ENCODE measurements at regions not wholly inside any gene's neighbourhood (a gene's known extent, or its start where the extent isn't known, plus 50 kb on each side); places are given as distances from the start of the nearest gene placed in this dataset.

GRCh38 chr2:66301022-66301766 lies 133.7 kb upstream of the MEIS1 start:
- Mint-ChIP-seq H3K36me3 (ENCODE audit: low read depth) (no peaks in the 10 kb centered on the region), H3K4me3 (no peak overlapping the region), H3K27me3 (no peaks in the 10 kb centered on the region), H3K4me1 (no peaks in the 10 kb centered on the region), H3K27ac (no peak overlapping the region), H3K9me3 (no peaks in the 10 kb centered on the region)
- ChIA-PET CTCF (interaction anchor here (0.6 kb wide), 2 partner anchors 16 to 25 kb away, joined by 3 to 4 read pairs; no protein-coding TSS in a partner anchor), POLR2A (no interaction called here)
- DNase-seq: no peak

GRCh38 chr2:66283787-66284186 lies 151.1 kb upstream of the MEIS1 start:
- Mint-ChIP-seq H3K27ac (no peak overlapping the region), H3K27me3 (no peaks in the 10 kb centered on the region), H3K9me3 (no peaks in the 10 kb centered on the region), H3K4me3 (no peak overlapping the region), H3K4me1 (no peaks in the 10 kb centered on the region), H3K36me3 (ENCODE audit: low read depth) (no peaks in the 10 kb centered on the region)
- ChIA-PET POLR2A (no interaction called here), CTCF (no interaction called here)
- no peak for DNase-seq

- no peaks in the 10 kb centered on the region for H3K4me1 Mint-ChIP-seq
- H3K9me3 Mint-ChIP-seq: no peaks in the 10 kb centered on the region
- H3K27me3 Mint-ChIP-seq: no peaks in the 10 kb centered on the region
- ChIA-PET POLR2A (no interaction called here), CTCF (no interaction called here)
- H3K27ac Mint-ChIP-seq: no peak overlapping the region
- H3K4me3 Mint-ChIP-seq: no peak overlapping the region
- H3K36me3 Mint-ChIP-seq (ENCODE audit: low read depth): no peaks in the 10 kb centered on the region
- no peak for DNase-seq
Measured at GRCh38 chr2:66281980-66282379, 152.9 kb upstream of the MEIS1 start.

- Mint-ChIP-seq H3K4me3 (no peak overlapping the region), H3K4me1 (no peaks in the 10 kb centered on the region), H3K9me3 (no peaks in the 10 kb centered on the region), H3K36me3 (ENCODE audit: low read depth) (no peaks in the 10 kb centered on the region), H3K27ac (no peak overlapping the region), H3K27me3 (no peaks in the 10 kb centered on the region)
- CTCF ChIA-PET: no interaction called here
- no peak for DNase-seq
- POLR2A ChIA-PET: no interaction called here
Measured at GRCh38 chr2:66279024-66279423, 155.9 kb upstream of the MEIS1 start.

GRCh38 chr2:66275984-66276383 lies 158.9 kb upstream of the MEIS1 start:
- Mint-ChIP-seq H3K4me3 (no peak overlapping the region), H3K27me3 (no peaks in the 10 kb centered on the region), H3K27ac (no peak overlapping the region), H3K36me3 (ENCODE audit: low read depth) (no peaks in the 10 kb centered on the region), H3K9me3 (no peaks in the 10 kb centered on the region), H3K4me1 (no peaks in the 10 kb centered on the region)
- no peak for DNase-seq
- CTCF ChIA-PET: interaction anchor here (0.6 kb wide), 1 partner anchor 26 kb away, joined by 4 read pairs; no protein-coding TSS in a partner anchor
- POLR2A ChIA-PET: no interaction called here

- H3K4me1 Mint-ChIP-seq: no peaks in the 10 kb centered on the region
- CTCF ChIA-PET: no interaction called here
Measured at GRCh38 chr2:66273933-66274490, 160.9 kb upstream of the MEIS1 start.

GRCh38 chr2:66272751-66273150 lies 162.2 kb upstream of the MEIS1 start:
- no peaks in the 10 kb centered on the region for H3K36me3 Mint-ChIP-seq (ENCODE audit: low read depth)
- H3K4me3 Mint-ChIP-seq: no peak overlapping the region
- H3K27me3 Mint-ChIP-seq: no peaks in the 10 kb centered on the region
- H3K9me3 Mint-ChIP-seq: no peaks in the 10 kb centered on the region
- no peaks in the 10 kb centered on the region for H3K4me1 Mint-ChIP-seq
- ChIA-PET POLR2A (interaction anchor here (0.6 kb wide), 1 partner anchor 225 kb away, joined by 3 read pairs; no protein-coding TSS in a partner anchor), CTCF (no interaction called here)
- no peak overlapping the region for H3K27ac Mint-ChIP-seq
- no peak for DNase-seq

More at GRCh38 chr2:66273933-66274490, 160.9 kb upstream of the MEIS1 start:
- Mint-ChIP-seq H3K27ac (no peak overlapping the region), H3K4me3 (no peak overlapping the region), H3K36me3 (ENCODE audit: low read depth) (no peaks in the 10 kb centered on the region), H3K9me3 (no peaks in the 10 kb centered on the region), H3K27me3 (no peaks in the 10 kb centered on the region)
- no peak for DNase-seq
- POLR2A ChIA-PET: no interaction called here

GRCh38 chr2:66271777-66272176 lies 163.1 kb upstream of the MEIS1 start:
- H3K36me3 Mint-ChIP-seq (ENCODE audit: low read depth): no peaks in the 10 kb centered on the region
- H3K27me3 Mint-ChIP-seq: no peaks in the 10 kb centered on the region
- H3K4me1 Mint-ChIP-seq: no peaks in the 10 kb centered on the region
- H3K9me3 Mint-ChIP-seq: no peaks in the 10 kb centered on the region
- H3K4me3 Mint-ChIP-seq: no peak overlapping the region
- ChIA-PET CTCF (interaction anchor here (0.9 kb wide), 1 partner anchor 157 kb away, joined by 3 read pairs; no protein-coding TSS in a partner anchor), POLR2A (no interaction called here)
- no peak overlapping the region for H3K27ac Mint-ChIP-seq
- DNase-seq: no peak

GRCh38 chr2:66270247-66270646 lies 164.7 kb upstream of the MEIS1 start:
- H3K4me1 Mint-ChIP-seq: no peaks in the 10 kb centered on the region
- H3K36me3 Mint-ChIP-seq (ENCODE audit: low read depth): no peaks in the 10 kb centered on the region
- DNase-seq: no peak
- POLR2A ChIA-PET: no interaction called here
- no peak overlapping the region for H3K4me3 Mint-ChIP-seq
- H3K27me3 Mint-ChIP-seq: no peaks in the 10 kb centered on the region
- no peak overlapping the region for H3K27ac Mint-ChIP-seq
- CTCF ChIA-PET: no interaction called here
- no peaks in the 10 kb centered on the region for H3K9me3 Mint-ChIP-seq

- H3K9me3 Mint-ChIP-seq: no peaks in the 10 kb centered on the region
- CTCF ChIA-PET: no interaction called here
- no peaks in the 10 kb centered on the region for H3K36me3 Mint-ChIP-seq (ENCODE audit: low read depth)
- no peaks in the 10 kb centered on the region for H3K4me1 Mint-ChIP-seq
- no peak for DNase-seq
- POLR2A ChIA-PET: no interaction called here
- H3K27me3 Mint-ChIP-seq: no peaks in the 10 kb centered on the region
- no peak overlapping the region for H3K4me3 Mint-ChIP-seq
- no peak overlapping the region for H3K27ac Mint-ChIP-seq
Measured at GRCh38 chr2:66269166-66269565, 165.8 kb upstream of the MEIS1 start.

- ChIA-PET CTCF (no interaction called here), POLR2A (no interaction called here)
- no peaks in the 10 kb centered on the region for H3K36me3 Mint-ChIP-seq (ENCODE audit: low read depth)
- no peaks in the 10 kb centered on the region for H3K4me1 Mint-ChIP-seq
- H3K27me3 Mint-ChIP-seq: no peaks in the 10 kb centered on the region
- no peak for DNase-seq
- H3K9me3 Mint-ChIP-seq: no peaks in the 10 kb centered on the region
- no peak overlapping the region for H3K27ac Mint-ChIP-seq
- H3K4me3 Mint-ChIP-seq: no peak overlapping the region
Measured at GRCh38 chr2:66268756-66269155, 166.2 kb upstream of the MEIS1 start.

GRCh38 chr2:66264354-66264753 lies 170.6 kb upstream of the MEIS1 start:
- Mint-ChIP-seq H3K27ac (no peak overlapping the region), H3K9me3 (no peaks in the 10 kb centered on the region), H3K4me1 (no peaks in the 10 kb centered on the region), H3K4me3 (no peak overlapping the region), H3K27me3 (no peaks in the 10 kb centered on the region), H3K36me3 (ENCODE audit: low read depth) (no peaks in the 10 kb centered on the region)
- ChIA-PET CTCF (no interaction called here), POLR2A (no interaction called here)
- DNase-seq: no peak

- Mint-ChIP-seq H3K27me3 (no peaks in the 10 kb centered on the region), H3K4me3 (no peak overlapping the region), H3K27ac (no peak overlapping the region), H3K4me1 (no peaks in the 10 kb centered on the region), H3K36me3 (ENCODE audit: low read depth) (no peaks in the 10 kb centered on the region), H3K9me3 (no peaks in the 10 kb centered on the region)
- ChIA-PET POLR2A (no interaction called here), CTCF (no interaction called here)
- DNase-seq: no peak
Measured at GRCh38 chr2:66255867-66256266, 179.1 kb upstream of the MEIS1 start.

- Mint-ChIP-seq H3K4me1 (no peaks in the 10 kb centered on the region), H3K27ac (no peak overlapping the region), H3K27me3 (no peaks in the 10 kb centered on the region), H3K4me3 (no peak overlapping the region), H3K36me3 (ENCODE audit: low read depth) (no peaks in the 10 kb centered on the region), H3K9me3 (no peaks in the 10 kb centered on the region)
- no peak for DNase-seq
- POLR2A ChIA-PET: no interaction called here
- CTCF ChIA-PET: no interaction called here
Measured at GRCh38 chr2:66255136-66255535, 179.8 kb upstream of the MEIS1 start.

All from activated CD4-positive, alpha-beta T cell treated with anti-CD3 and anti-CD28 coated beads, Interleukin-2, amount 10 ng/mL, durations not matched to agents 7 days and 5 days (primary cell).